ENCODE measurements at regions not wholly inside any gene's neighbourhood (a gene's known extent, or its start where the extent isn't known, plus 50 kb on each side); places are given as distances from the start of the nearest gene placed in this dataset.

DNA sequence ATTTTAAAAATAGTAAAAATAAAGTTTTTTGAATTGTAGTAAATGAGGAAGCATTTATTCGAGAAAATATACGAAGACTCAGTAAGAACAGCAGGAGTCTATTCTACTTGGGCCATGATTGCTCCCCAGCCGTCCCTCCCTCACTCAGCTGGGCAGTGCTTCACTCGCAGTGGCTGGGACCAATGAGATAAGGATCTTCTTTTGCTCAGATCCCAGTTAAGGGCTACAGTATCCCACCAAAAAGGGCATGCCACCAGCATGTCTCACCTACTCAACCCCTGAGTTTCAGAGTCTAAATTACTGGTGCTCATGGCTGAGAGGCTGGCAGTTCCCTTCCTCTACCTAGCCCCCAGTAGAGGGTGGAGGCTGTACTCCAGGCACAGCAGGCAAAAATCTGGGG, 455.7 kb upstream of the PFKP start:
- Histone ChIP-seq H3K4me1 (ENCODE audit: insufficient read depth, low read length) (no peaks in the 10 kb centered on the region), H3K27ac (ENCODE audit: low read length) (no peak overlapping the region), H3K4me3 (ENCODE audit: low read depth in 1 of 2, low read length in 2 of 2) (no peak overlapping the region), H3K79me2 (ENCODE audit: insufficient read depth, low read length) (no peaks in the 10 kb centered on the region), H3K27me3 (ENCODE audit: insufficient read depth, low read length, poor library complexity) (no peaks in the 10 kb centered on the region), H4K20me1 (ENCODE audit: insufficient read depth, low read length) (no peaks in the 10 kb centered on the region), H3K36me3 (ENCODE audit: insufficient read depth, low read length) (no peaks in the 10 kb centered on the region), H2AFZ (ENCODE audit: low read depth, low read length) (no peak overlapping the region), H3K9ac (ENCODE audit: low read depth, low read length) (no peak overlapping the region), H3K4me2 (ENCODE audit: insufficient read depth, low read length) (no peak overlapping the region), H3K9me3 (ENCODE audit: insufficient read depth, low read length, severe bottlenecking) (peaks cover 2% of the 10 kb centered on the region)
- DNase-seq (no peak), ATAC-seq (ENCODE audit: insufficient read depth, low read depth) (no peak)
- TF ChIP-seq CTCF (IDR thresholded peaks at IDR 0.05; ENCODE audit: borderline replicate concordance, extremely low read depth, low read length, poor library complexity, severe bottlenecking): no peak
- no peak for TF ChIP-seq EZH2 (IDR thresholded peaks at IDR 0.05; ENCODE audit: borderline replicate concordance, low read depth, low read length, severe bottlenecking)

DNA sequence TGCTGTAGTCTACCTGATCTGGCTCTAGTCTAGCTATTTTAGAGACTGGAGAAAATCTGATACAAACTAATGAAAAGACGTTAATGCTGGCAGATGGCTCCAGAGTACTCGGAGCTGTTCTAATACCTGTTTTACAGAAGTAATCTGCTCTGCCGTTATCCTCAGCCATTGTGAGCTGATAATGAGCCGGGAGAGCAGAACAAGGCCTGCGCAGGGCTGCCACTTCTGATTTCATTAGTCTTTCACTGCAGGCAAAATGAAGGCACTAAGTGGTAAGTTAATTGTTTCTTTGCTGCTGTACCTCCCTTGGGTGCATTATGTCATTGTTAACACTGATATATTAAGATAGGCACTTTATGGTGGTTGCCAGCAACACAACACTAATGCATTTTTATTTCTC, 456.4 kb upstream of the PFKP start:
- ATAC-seq (ENCODE audit: insufficient read depth, low read depth) (no peak), DNase-seq (no peak)
- TF ChIP-seq EZH2 (IDR thresholded peaks at IDR 0.05; ENCODE audit: borderline replicate concordance, low read depth, low read length, severe bottlenecking) (no peak), CTCF (IDR thresholded peaks at IDR 0.05; ENCODE audit: borderline replicate concordance, extremely low read depth, low read length, poor library complexity, severe bottlenecking) (no peak)
- Histone ChIP-seq H3K27me3 (ENCODE audit: insufficient read depth, low read length, poor library complexity) (no peaks in the 10 kb centered on the region), H3K79me2 (ENCODE audit: insufficient read depth, low read length) (no peaks in the 10 kb centered on the region), H3K9me3 (ENCODE audit: insufficient read depth, low read length, severe bottlenecking) (peaks cover 2% of the 10 kb centered on the region), H3K27ac (ENCODE audit: low read length) (no peak overlapping the region), H3K9ac (ENCODE audit: low read depth, low read length) (no peak overlapping the region), H3K4me1 (ENCODE audit: insufficient read depth, low read length) (no peaks in the 10 kb centered on the region), H3K4me2 (ENCODE audit: insufficient read depth, low read length) (no peak overlapping the region), H3K36me3 (ENCODE audit: insufficient read depth, low read length) (no peaks in the 10 kb centered on the region), H3K4me3 (ENCODE audit: low read depth in 1 of 2, low read length in 2 of 2) (no peak overlapping the region), H4K20me1 (ENCODE audit: insufficient read depth, low read length) (no peaks in the 10 kb centered on the region), H2AFZ (ENCODE audit: low read depth, low read length) (no peak overlapping the region)

DNA sequence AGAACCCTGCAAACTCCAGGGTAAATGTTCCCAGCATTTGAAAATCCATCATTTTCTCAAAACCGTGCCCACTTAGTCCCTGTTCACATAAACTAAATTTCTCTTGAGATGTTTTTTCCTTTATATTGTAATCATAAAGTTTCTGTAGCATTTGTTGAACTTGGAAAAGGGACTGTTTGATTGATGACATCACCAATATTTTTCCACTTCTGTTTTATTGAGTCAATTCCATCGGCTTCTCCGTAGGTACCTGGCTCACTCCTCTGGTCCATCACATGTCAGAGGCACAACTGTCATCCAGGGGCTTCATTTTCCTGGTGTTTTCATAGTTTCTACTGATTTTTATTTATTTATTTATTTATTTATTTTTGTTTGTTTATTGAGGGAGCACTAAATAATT, 462.5 kb upstream of the PFKP start:
- no peaks in the 10 kb centered on the region for H3K36me3 ChIP-seq (ENCODE audit: insufficient read depth, low read length)

More for the DNA sequence above, 462.5 kb upstream of the PFKP start:
- Histone ChIP-seq H3K27me3 (ENCODE audit: insufficient read depth, low read length, poor library complexity) (no peaks in the 10 kb centered on the region), H3K27ac (ENCODE audit: low read length) (no peak overlapping the region), H3K79me2 (ENCODE audit: insufficient read depth, low read length) (no peaks in the 10 kb centered on the region), H3K9me3 (ENCODE audit: insufficient read depth, low read length, severe bottlenecking) (peaks cover 2% of the 10 kb centered on the region), H3K9ac (ENCODE audit: low read depth, low read length) (no peak overlapping the region), H3K4me2 (ENCODE audit: insufficient read depth, low read length) (no peak overlapping the region), H2AFZ (ENCODE audit: low read depth, low read length) (no peak overlapping the region), H4K20me1 (ENCODE audit: insufficient read depth, low read length) (no peaks in the 10 kb centered on the region), H3K4me1 (ENCODE audit: insufficient read depth, low read length) (no peaks in the 10 kb centered on the region), H3K4me3 (ENCODE audit: low read depth in 1 of 2, low read length in 2 of 2) (no peak overlapping the region)
- ATAC-seq (ENCODE audit: insufficient read depth, low read depth) (no peak), DNase-seq (no peak)
- no peak for TF ChIP-seq CTCF (IDR thresholded peaks at IDR 0.05; ENCODE audit: borderline replicate concordance, extremely low read depth, low read length, poor library complexity, severe bottlenecking)
- TF ChIP-seq EZH2 (IDR thresholded peaks at IDR 0.05; ENCODE audit: borderline replicate concordance, low read depth, low read length, severe bottlenecking): no peak

Measured in DND-41 (cell line).